ENCODE measurements at regions not wholly inside any gene's neighbourhood (a gene's known extent, or its start where the extent isn't known, plus 50 kb on each side); places are given as distances from the start of the nearest gene placed in this dataset.

DNA sequence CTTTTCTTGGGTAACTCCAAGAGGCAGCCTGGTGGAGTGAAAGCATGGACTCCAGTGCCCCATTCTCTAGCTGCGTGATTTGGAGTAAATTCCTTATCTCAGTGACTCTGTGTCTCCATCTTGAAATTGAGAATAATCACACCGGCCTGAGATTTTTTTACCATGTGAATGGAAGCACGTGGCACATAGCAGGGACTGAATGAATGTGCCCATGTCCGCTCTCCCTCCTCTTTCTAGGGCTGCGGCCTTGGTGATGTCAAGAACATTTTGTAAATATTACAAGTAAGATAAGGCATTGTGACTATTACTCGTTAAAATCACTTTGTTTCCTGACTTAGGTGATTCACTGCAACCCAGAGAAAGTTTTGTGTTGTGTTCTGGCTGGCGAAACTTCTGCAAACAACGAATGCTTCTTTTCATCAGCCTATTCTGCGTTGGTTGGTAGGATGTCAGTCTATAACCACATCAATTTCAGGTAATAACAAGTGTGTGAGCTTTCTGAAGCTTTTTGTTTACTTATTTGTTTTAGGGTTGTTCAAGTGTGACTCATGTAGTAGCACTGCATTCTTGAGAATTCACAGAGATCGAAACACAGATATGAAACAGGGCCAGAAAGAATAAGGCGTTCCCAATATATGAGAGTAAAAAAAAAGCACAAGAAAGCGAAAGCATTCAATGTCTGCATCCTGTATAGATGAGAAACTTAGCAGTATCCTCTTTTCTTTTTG is 135.7 kb upstream of the SLC45A1 start:
- TF ChIP-seq, protein P1, sequence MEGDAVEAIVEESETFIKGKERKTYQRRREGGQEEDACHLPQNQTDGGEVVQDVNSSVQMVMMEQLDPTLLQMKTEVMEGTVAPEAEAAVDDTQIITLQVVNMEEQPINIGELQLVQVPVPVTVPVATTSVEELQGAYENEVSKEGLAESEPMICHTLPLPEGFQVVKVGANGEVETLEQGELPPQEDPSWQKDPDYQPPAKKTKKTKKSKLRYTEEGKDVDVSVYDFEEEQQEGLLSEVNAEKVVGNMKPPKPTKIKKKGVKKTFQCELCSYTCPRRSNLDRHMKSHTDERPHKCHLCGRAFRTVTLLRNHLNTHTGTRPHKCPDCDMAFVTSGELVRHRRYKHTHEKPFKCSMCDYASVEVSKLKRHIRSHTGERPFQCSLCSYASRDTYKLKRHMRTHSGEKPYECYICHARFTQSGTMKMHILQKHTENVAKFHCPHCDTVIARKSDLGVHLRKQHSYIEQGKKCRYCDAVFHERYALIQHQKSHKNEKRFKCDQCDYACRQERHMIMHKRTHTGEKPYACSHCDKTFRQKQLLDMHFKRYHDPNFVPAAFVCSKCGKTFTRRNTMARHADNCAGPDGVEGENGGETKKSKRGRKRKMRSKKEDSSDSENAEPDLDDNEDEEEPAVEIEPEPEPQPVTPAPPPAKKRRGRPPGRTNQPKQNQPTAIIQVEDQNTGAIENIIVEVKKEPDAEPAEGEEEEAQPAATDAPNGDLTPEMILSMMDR (IDR thresholded peaks at IDR 0.05; ENCODE audit: low read depth, low read length), result no peak
- no peak for DNase-seq (ENCODE audit: extremely low read depth, low read depth)

- no peak for DNase-seq (ENCODE audit: extremely low read depth, low read depth)
- TF ChIP-seq, protein P1 (IDR thresholded peaks at IDR 0.05; ENCODE audit: low read depth, low read length), result no peak
These were observed 138.7 kb upstream of the SLC45A1 start for GRCh38 chr1:8179132-8179793.

GRCh38 chr1:8176279-8176678 is 141.6 kb upstream of the SLC45A1 start:
- TF ChIP-seq, protein P1 (IDR thresholded peaks at IDR 0.05; ENCODE audit: low read depth, low read length), result no peak
- DNase-seq (ENCODE audit: extremely low read depth, low read depth), result no peak

DNA sequence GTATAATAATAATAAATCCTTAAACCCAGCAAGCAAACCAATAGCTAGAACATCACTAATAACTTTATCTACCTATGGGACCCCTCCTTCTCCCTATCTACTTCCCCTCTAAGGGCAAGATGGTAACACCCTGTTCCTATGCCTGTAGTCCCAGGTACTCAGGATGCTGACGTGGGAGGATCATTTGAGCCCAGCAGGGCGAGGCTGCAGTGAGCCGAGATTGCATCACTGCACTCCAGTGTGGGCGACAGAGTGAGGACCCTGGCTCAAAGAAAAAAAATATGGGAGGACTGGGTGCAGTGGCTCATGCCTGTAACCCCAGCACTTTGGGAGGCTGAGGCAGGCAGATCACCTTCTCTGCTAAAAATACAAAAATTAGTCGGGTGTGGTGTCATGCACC is 143.1 kb upstream of the SLC45A1 start:
- no peak for DNase-seq (ENCODE audit: extremely low read depth, low read depth)
- TF ChIP-seq, protein P1 (IDR thresholded peaks at IDR 0.05; ENCODE audit: low read depth, low read length), result no peak

- no peak for DNase-seq (ENCODE audit: extremely low read depth, low read depth)
- TF ChIP-seq, protein P1 (IDR thresholded peaks at IDR 0.05; ENCODE audit: low read depth, low read length), result no peak
These were observed 145.8 kb upstream of the ERRFI1 start for GRCh38 chr1:8171751-8172464.

- TF ChIP-seq, protein P1 (IDR thresholded peaks at IDR 0.05; ENCODE audit: low read depth, low read length), result no peak
- DNase-seq (ENCODE audit: extremely low read depth, low read depth), result no peak
These were observed 144.1 kb upstream of the ERRFI1 start for GRCh38 chr1:8170059-8170835.

Measured in AG09319 (cell line).